Renal cortical epithelial cell (primary cell): ENCODE measurements at regions not wholly inside any gene's neighbourhood (a gene's known extent, or its start where the extent isn't known, plus 50 kb on each side); places are given as distances from the start of the nearest gene placed in this dataset.

Experiments used
- DNase-seq: peaks from one replicate; pipeline ENCODE4 v3.0.0-alpha.2; 2011; ENCODE audit warnings: low read depth

DNA sequence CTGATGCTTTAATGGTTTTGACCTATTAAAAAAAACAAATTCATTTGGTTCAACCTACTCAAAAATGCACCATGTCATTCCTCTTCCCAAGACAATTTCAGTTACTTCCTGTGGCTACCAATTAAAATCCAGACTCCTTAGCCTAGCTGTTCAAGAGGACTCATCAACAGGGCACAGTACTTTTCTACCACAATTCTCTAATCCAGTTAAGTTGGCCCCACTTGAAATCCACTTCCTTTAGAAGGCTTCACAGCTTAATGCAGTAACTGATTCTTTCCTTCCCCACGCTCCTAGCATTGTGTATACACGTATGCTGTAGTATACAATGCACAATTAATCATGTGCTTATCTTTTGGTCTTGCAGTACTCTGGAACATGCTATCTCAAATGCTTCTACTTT lies 129.8 kb downstream of the UGT8 start:
- DNase-seq = no peak

DNA sequence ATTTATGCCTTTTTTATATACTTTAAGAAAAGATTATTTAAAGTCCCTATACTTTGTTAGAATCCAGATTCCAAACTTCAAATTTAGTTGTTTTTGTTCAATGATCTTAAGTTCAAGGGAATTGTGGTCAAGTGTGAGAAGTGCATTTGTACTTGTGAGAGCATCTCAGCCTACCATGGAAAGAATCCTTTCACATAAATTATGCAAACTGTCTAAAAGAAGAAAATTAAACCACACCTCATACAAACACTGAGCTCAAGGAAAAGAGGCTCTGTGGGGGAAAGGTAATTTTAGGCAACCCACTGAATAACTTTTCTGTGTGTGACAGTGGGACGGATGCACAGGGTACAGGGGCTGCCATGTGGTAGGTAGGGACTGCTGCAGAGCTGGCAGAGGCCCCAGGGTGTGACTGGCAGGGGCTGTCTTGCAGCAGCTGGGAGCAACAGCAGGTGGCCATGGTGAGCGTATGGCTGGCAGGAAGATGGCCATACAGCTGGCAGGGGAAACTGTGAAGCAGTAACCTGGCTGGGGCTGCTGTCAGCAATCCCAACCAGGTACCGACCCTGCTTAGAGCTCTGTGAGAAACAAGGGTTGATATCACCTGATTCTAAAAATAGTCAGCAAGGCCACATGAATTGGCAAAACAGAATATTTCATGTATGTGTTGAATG lies 130.6 kb downstream of the UGT8 start:
- no peak for DNase-seq

DNA sequence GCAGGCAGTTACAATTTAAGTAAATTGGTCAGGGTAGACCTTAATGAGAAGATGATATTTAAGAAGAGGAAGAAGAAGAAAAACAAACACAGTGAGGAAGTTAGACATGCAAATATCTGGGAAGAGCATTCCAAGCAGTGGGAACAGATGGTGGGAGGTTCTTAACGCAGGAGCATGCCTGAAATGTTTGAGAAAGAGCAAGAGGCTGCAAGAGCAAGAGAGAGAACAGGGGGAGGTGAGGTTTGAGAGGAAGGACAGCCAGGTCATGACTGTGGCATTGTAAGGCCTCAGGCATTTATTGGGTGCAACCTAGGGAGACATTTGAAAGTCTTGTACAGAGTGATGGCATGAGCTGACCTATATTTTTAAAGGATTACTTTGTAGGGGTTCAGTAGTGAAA lies 136.0 kb downstream of the UGT8 start:
- DNase-seq = peak; percentile 32

DNA sequence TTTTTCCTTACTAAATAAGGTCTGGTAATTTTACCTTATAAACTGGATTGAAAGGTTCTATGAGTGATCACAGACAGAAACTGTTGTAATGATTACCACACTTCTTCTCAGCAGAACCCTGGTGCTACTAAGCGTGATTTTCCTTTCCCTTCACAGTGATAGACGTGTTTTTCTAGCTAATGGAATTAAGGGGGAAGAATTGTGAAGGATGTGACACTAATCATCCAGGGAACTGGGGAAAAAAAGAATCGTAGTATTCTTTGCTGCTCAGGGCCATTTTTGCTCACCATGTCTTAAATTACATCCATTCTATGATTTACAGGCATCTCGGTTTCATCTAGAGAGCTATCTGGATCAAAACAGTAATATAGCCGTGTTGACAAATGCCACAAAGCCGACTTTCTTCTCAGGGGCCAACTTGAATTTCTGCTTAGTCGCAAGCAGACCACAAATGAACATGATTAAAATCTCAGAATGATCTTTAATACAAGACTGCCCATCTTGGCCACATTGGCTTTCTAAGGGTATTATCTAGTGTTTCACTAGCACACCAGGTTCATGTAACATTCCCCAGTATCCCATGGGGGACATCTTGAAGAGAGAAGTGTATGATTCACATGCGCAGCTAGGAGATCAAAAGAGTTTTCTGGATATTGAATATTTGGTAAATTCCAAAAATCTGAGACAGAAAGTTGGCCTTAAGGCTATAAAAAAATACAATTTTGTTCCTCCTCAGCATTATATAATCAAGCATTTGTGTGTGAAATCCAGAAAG lies 154.0 kb downstream of the UGT8 start:
- DNase-seq = no peak

DNA sequence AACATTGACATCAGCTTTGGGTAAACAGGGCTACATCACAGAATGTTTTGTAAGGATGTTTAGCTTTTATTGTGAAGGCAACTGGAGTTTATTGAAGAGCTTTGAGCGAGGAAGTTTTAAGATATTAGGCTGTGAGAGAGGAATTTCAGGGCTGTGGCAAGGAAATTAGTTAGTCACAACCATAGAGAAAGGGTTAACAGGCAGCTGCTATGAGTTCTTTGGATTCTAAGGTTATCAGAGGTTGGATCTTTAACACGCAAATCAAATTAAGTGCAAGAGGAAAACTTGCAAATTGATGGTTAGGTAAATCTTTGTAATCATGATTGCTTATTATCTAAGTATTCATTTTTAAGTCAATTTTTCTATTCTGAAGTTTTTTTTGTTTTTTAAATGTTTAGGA lies 156.0 kb downstream of the UGT8 start:
- DNase-seq = no peak

DNA sequence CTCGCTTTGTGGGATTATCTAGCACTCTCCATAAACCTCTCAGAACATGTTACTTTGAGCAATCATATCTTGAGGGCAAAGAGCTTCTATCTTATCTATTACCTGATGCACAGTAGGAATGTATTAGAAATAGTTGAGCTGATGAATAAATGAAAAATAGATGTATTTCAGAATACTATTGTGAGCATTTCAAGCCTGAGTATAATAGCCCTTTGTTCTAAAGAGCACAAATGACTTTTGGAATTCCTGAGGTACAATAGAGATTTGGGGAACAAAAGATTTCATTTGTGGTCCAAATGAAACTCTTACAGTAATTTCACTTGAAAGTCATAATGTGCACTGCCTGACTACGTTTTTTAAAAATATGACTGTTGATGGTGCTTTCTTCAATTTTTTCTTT lies 159.5 kb downstream of the UGT8 start:
- no peak for DNase-seq

DNA sequence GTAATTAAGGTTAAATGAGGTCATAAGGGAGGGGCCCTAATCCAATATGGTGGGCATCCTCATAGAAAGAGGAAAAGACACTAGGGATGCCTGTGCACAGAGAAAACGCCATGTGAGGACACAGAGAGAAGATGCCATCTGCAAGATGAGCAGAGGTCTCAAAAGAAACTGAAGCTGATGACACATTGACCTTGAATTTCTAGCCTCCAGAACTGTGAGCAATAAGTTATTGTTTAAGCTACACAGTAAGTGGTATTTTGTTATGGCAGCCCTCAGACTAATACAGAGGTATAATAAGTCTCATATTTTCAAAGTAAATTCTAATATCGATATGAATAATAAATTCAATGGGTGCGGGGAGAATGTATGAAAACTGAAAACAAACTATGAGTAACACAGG lies 169.9 kb downstream of the UGT8 start:
- peak; percentile 1 for DNase-seq

DNA sequence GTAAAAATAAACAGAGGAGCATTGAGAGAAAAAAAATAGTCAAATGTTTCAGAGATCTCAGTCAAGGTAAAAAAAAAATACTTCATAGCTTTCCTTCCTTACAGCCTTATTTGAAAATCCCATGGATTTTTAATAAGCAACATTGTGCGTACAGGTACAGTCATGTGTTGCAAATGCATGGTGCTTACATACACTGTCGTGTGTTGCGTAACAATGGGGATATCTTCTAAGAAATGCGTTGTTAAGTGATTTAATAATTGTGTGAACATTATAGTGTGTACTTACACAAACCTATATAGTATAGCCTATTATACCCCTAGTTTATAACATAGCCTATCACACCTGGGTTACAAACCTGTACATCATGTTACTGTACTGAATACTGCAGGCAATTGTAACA lies 172.0 kb downstream of the UGT8 start:
- DNase-seq = no peak

DNA sequence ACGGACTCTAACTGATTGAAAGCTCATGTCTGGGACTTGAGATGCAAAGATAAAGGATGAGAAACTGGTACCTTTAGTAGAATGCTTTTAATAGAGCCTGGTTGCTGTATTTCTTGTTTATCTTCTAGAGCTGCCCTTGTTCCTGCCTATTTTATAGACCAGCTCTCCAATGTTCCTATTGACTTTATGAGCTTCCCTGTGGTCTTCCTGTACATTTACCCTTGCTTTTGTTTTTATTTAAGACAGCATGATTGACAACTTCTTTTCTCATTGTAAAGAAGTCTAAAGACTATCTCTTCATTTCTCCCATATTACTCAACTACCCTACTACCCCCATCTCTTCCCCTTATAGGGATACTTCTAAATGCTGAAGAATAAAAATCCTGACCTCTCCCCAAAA lies 174.7 kb downstream of the UGT8 start:
- no peak for DNase-seq
